WTC11 (cell line): ENCODE measurements at regions not wholly inside any gene's neighbourhood (a gene's known extent, or its start where the extent isn't known, plus 50 kb on each side); places are given as distances from the start of the nearest gene placed in this dataset.

Source experiments
- FOXP1 ChIP-seq: sonication (generic); formaldehyde crosslinking; IDR thresholded peaks from 2 replicates; pipeline ENCODE4 v1.8.0; 2022; ENCODE audit warnings: missing genetic modification reagents, mild to moderate bottlenecking, moderate library complexity, borderline replicate concordance
- SP1 ChIP-seq: sonication (generic); formaldehyde crosslinking; conservative IDR thresholded peaks from 2 replicates; pipeline ENCODE4 v1.8.1; 2022; ENCODE audit warnings: missing genetic modification reagents
- TF ChIP-seq, protein P1 (sequence below): fragments of 200-600 bp; IDR thresholded peaks from 2 replicates; pipeline ENCODE4 v1.8.0; 2022; ENCODE audit warnings: antibody characterized with exemption

DNA sequence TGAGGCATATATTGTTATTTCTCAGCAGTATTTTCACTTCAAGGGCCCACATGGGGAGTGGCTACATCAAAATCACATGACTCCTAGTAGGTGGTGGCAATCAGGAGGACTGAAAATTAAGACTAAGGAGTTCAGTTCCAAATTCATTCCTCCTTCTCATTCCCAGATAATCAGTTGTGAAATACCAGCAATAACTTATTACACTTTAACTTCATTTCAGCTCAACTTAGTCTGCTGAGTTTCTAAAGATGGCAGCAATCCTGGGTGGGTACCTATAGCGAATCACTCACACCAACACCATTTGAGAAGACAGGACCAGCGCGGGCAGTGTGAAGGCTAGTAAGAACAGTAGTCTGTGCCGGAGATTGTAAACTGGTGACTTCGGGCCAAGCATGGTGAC lies 63.9 kb upstream of the SLC10A2 start:
- TF ChIP-seq SP1 (no peak), FOXP1 (CRISPR knock-in tag) (no peak)
- TF ChIP-seq, protein P1, sequence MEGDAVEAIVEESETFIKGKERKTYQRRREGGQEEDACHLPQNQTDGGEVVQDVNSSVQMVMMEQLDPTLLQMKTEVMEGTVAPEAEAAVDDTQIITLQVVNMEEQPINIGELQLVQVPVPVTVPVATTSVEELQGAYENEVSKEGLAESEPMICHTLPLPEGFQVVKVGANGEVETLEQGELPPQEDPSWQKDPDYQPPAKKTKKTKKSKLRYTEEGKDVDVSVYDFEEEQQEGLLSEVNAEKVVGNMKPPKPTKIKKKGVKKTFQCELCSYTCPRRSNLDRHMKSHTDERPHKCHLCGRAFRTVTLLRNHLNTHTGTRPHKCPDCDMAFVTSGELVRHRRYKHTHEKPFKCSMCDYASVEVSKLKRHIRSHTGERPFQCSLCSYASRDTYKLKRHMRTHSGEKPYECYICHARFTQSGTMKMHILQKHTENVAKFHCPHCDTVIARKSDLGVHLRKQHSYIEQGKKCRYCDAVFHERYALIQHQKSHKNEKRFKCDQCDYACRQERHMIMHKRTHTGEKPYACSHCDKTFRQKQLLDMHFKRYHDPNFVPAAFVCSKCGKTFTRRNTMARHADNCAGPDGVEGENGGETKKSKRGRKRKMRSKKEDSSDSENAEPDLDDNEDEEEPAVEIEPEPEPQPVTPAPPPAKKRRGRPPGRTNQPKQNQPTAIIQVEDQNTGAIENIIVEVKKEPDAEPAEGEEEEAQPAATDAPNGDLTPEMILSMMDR, result no peak
